ENCODE measurements at regions not wholly inside any gene's neighbourhood (a gene's known extent, or its start where the extent isn't known, plus 50 kb on each side); places are given as distances from the start of the nearest gene placed in this dataset.
A peak's percentile ranks its signal among the peaks of the same experiment; 100 is the strongest.

GRCh38 chrX:120021927-120022326, 55.6 kb downstream of the RHOXF2B start:
- no peak overlapping the region for H3K4me3 ChIP-seq
- in situ Hi-C loops (cut with MboI; ENCODE audit: low sequenced_read_pairs): no loop called here
- H3K4me1 ChIP-seq: no peaks in the 10 kb centered on the region
- H3K27me3 ChIP-seq (ENCODE audit: low read depth): no peaks in the 10 kb centered on the region
- no peak for DNase-seq (ENCODE audit: low spot score in 2 of 2)
- H3K36me3 ChIP-seq (replicated peaks): no peaks in the 10 kb centered on the region
- H3K9me3 ChIP-seq: no peaks in the 10 kb centered on the region

- Histone ChIP-seq H3K27me3 (ENCODE audit: low read depth) (no peaks in the 10 kb centered on the region; the same call in 1 of the 2 replicates), H3K4me1 (peaks cover 3% of the 10 kb centered on the region), H3K36me3 (replicated peaks) (no peaks in the 10 kb centered on the region), H3K4me3 (no peak overlapping the region), H3K9me3 (no peaks in the 10 kb centered on the region)
- no peak for DNase-seq (ENCODE audit: low spot score in 2 of 2)
- in situ Hi-C loops (cut with MboI; ENCODE audit: low sequenced_read_pairs): no loop called here
Observed at GRCh38 chrX:120020305-120020704, 57.2 kb downstream of the RHOXF2B start.

- DNase-seq (ENCODE audit: low spot score in 2 of 2): no peak
- no peaks in the 10 kb centered on the region; the same call in 1 of the 2 replicates for H3K27me3 ChIP-seq (ENCODE audit: low read depth)
- peaks cover 15% of the 10 kb centered on the region for H3K4me1 ChIP-seq
- H3K9me3 ChIP-seq: no peaks in the 10 kb centered on the region
- peak overlapping the region; percentile 42 for H3K4me3 ChIP-seq
- in situ Hi-C loops (cut with MboI; ENCODE audit: low sequenced_read_pairs): loop anchor here (10.0 kb wide), 1 partner anchor 79 kb away; no protein-coding TSS in a partner anchor
- H3K36me3 ChIP-seq (replicated peaks): peaks cover 5% of the 10 kb centered on the region; the same call in 1 of the 2 replicates
Observed at GRCh38 chrX:120016068-120016441, 61.4 kb downstream of the RHOXF2B start.

GRCh38 chrX:120015145-120016067, 62.1 kb downstream of the RHOXF2B start:
- DNase-seq (ENCODE audit: low spot score in 2 of 2): peak; percentile 37 to 84
- Histone ChIP-seq H3K9me3 (no peaks in the 10 kb centered on the region), H3K4me1 (peaks cover 15% of the 10 kb centered on the region), H3K27me3 (ENCODE audit: low read depth) (no peaks in the 10 kb centered on the region; the same call in 1 of the 2 replicates), H3K4me3 (peak overlapping the region; percentile 42), H3K36me3 (replicated peaks) (peaks cover 5% of the 10 kb centered on the region; the same call in 1 of the 2 replicates)
- in situ Hi-C loops (cut with MboI; ENCODE audit: low sequenced_read_pairs): loop anchor here (10.0 kb wide), 1 partner anchor 79 kb away; no protein-coding TSS in a partner anchor

GRCh38 chrX:120014354-120015130, 62.9 kb downstream of the RHOXF2B start:
- H3K27me3 ChIP-seq (ENCODE audit: low read depth): no peaks in the 10 kb centered on the region; the same call in 1 of the 2 replicates
- DNase-seq (ENCODE audit: low spot score in 2 of 2): no peak
- in situ Hi-C loops (cut with MboI; ENCODE audit: low sequenced_read_pairs): loop anchor here (10.0 kb wide), 1 partner anchor 80 kb away; no protein-coding TSS in a partner anchor
- peaks cover 15% of the 10 kb centered on the region for H3K4me1 ChIP-seq
- H3K4me3 ChIP-seq: peak overlapping the region; percentile 42
- peaks cover 5% of the 10 kb centered on the region; the same call in 1 of the 2 replicates for H3K36me3 ChIP-seq (replicated peaks)
- H3K9me3 ChIP-seq: no peaks in the 10 kb centered on the region

GRCh38 chrX:120001787-120002186, 58.2 kb upstream of the NKAP start:
- peaks cover 3% of the 10 kb centered on the region; the same call in 1 of the 2 replicates for H3K27me3 ChIP-seq (ENCODE audit: low read depth)
- H3K36me3 ChIP-seq (replicated peaks): no peaks in the 10 kb centered on the region; the same call in 1 of the 2 replicates
- no peak overlapping the region for H3K4me3 ChIP-seq
- in situ Hi-C loops (cut with MboI; ENCODE audit: low sequenced_read_pairs): no loop called here
- no peak for DNase-seq (ENCODE audit: low spot score in 2 of 2)
- no peaks in the 10 kb centered on the region for H3K4me1 ChIP-seq
- H3K9me3 ChIP-seq: no peaks in the 10 kb centered on the region

- in situ Hi-C loops (cut with MboI; ENCODE audit: low sequenced_read_pairs): no loop called here
- no peaks in the 10 kb centered on the region; the same call in 1 of the 2 replicates for H3K36me3 ChIP-seq (replicated peaks)
- DNase-seq (ENCODE audit: low spot score in 2 of 2): no peak
- no peaks in the 10 kb centered on the region for H3K9me3 ChIP-seq
- H3K4me1 ChIP-seq: no peaks in the 10 kb centered on the region
- peaks cover 3% of the 10 kb centered on the region; the same call in 1 of the 2 replicates for H3K27me3 ChIP-seq (ENCODE audit: low read depth)
- no peak overlapping the region for H3K4me3 ChIP-seq
Observed at GRCh38 chrX:120000490-120001246, 57.1 kb upstream of the NKAP start.

GRCh38 chrX:119999087-119999634, 55.6 kb upstream of the NKAP start:
- H3K27me3 ChIP-seq (ENCODE audit: low read depth): peaks cover 3% of the 10 kb centered on the region; the same call in 1 of the 2 replicates
- no peaks in the 10 kb centered on the region for H3K4me1 ChIP-seq
- H3K9me3 ChIP-seq: no peaks in the 10 kb centered on the region
- no peak overlapping the region for H3K4me3 ChIP-seq
- in situ Hi-C loops (cut with MboI; ENCODE audit: low sequenced_read_pairs): no loop called here
- DNase-seq (ENCODE audit: low spot score in 2 of 2): no peak
- H3K36me3 ChIP-seq (replicated peaks): no peaks in the 10 kb centered on the region; the same call in 1 of the 2 replicates

GRCh38 chrX:119997570-119997969, 54.0 kb upstream of the NKAP start:
- Histone ChIP-seq H3K27me3 (ENCODE audit: low read depth) (peaks cover 3% of the 10 kb centered on the region; the same call in 1 of the 2 replicates), H3K36me3 (replicated peaks) (no peaks in the 10 kb centered on the region), H3K9me3 (no peaks in the 10 kb centered on the region), H3K4me1 (peaks cover 4% of the 10 kb centered on the region; the same call in 1 of the 2 replicates), H3K4me3 (no peak overlapping the region)
- DNase-seq (ENCODE audit: low spot score in 2 of 2): no peak
- in situ Hi-C loops (cut with MboI; ENCODE audit: low sequenced_read_pairs): no loop called here

- DNase-seq (ENCODE audit: low spot score in 2 of 2): no peak
- in situ Hi-C loops (cut with MboI; ENCODE audit: low sequenced_read_pairs): no loop called here
- Histone ChIP-seq H3K4me3 (no peak overlapping the region), H3K36me3 (replicated peaks) (no peaks in the 10 kb centered on the region), H3K9me3 (no peaks in the 10 kb centered on the region), H3K4me1 (peaks cover 11% of the 10 kb centered on the region), H3K27me3 (ENCODE audit: low read depth) (peaks cover 3% of the 10 kb centered on the region; the same call in 1 of the 2 replicates)
Observed at GRCh38 chrX:119996600-119997524, 53.3 kb upstream of the NKAP start.

GRCh38 chrX:119996069-119996468, 52.5 kb upstream of the NKAP start:
- Histone ChIP-seq H3K27me3 (ENCODE audit: low read depth) (peaks cover 3% of the 10 kb centered on the region; the same call in 1 of the 2 replicates), H3K4me1 (peaks cover 16% of the 10 kb centered on the region), H3K9me3 (no peaks in the 10 kb centered on the region), H3K36me3 (replicated peaks) (no peaks in the 10 kb centered on the region), H3K4me3 (no peak overlapping the region)
- DNase-seq (ENCODE audit: low spot score in 2 of 2): no peak
- in situ Hi-C loops (cut with MboI; ENCODE audit: low sequenced_read_pairs): no loop called here
